GM18870 (cell line): ENCODE measurements at regions not wholly inside any gene's neighbourhood (a gene's known extent, or its start where the extent isn't known, plus 50 kb on each side); places are given as distances from the start of the nearest gene placed in this dataset.

ENCODE experiments used
- ATAC-seq: cut with Tn5 transposase; IDR thresholded peaks from one replicate; pipeline ENCODE4 v1.9.1; 2021; ENCODE audit warnings: moderate library complexity; ENCODE audit not compliant: unreplicated experiment

DNA sequence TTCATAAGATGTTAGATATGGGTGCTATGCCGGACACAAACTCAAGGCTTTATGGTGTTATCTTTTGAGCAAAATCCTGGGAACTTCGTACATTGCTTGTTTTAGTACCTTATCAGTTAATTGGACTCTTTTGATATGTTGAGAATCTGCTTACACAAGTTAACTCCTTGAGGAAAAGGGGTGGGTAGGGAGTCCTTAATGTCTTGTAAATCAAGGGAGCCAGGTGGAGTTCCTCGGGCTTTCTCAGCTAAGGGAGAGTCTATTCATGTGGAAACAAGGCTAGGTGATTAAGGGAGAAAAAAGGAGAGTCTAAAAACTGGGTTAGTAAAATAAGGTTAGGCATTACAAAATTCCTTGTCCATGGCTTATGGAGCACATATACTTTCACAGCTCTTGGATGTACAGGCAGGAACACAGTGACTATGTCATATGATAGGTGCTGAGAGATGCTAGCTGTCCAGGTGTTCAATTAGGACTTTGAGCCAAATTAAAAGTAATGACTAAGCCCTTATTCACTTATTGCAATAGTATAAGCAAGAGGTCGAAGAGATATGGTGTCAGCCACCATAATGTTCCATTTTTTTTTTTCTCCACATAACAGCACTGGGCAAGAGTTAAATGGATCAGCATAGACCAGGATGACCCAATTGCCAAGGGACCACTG, 59.5 kb upstream of the DYNAP start:
- ATAC-seq = no peak

DNA sequence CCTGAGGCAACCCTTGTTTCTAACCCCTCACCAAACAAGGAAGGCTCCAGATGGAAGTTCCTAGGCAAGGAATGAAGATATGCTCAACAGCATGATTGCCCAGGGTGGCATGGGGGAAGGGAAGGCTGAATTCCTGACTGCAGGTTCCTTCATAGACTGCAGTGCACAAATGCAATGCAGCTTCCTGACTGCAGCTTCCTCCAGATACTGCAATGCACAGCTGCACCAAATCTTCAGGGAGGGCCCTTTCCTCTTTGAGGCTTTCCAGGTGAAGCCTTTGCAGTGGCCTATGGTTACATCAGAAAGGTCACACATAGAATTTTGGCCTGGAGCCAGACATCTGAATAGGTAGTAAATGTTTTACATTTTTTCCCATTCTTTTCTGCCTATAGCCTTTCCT, 58.8 kb upstream of the DYNAP start:
- ATAC-seq = no peak

DNA sequence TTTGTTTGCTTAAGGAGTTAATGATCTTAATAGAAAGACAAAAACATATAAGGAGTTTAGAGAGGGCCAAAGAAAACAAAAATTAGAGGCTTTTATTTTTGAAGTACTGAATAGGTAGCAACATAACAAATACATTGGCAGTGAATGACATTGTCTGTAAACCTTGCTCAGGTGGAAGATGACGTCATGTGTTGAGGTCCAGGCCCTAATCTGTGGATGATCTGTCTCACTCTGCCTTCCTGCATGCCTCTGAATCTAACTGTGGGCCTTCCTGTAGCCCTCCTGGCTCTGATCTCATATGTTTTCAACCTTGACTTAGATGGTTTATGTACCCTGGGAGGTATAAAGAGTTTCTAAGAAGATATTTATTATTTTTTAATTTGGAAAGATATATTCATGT, 58.1 kb upstream of the DYNAP start:
- no peak for ATAC-seq
